Dedifferentiated amniotic fluid mesenchymal stem cell (primary cell): ENCODE measurements at regions not wholly inside any gene's neighbourhood (a gene's known extent, or its start where the extent isn't known, plus 50 kb on each side); places are given as distances from the start of the nearest gene placed in this dataset.

ENCODE experiments used
- DNase-seq: peaks from one replicate; pipeline ENCODE4 v3.0.0-alpha.2; 2016; ENCODE audit errors: extremely low spot score

- DNase-seq, result no peak
Observed at GRCh38 chr1:87682565-87682964, 353.9 kb downstream of the LMO4 start.

GRCh38 chr1:87683196-87683956 is 354.7 kb downstream of the LMO4 start:
- DNase-seq, result no peak

DNA sequence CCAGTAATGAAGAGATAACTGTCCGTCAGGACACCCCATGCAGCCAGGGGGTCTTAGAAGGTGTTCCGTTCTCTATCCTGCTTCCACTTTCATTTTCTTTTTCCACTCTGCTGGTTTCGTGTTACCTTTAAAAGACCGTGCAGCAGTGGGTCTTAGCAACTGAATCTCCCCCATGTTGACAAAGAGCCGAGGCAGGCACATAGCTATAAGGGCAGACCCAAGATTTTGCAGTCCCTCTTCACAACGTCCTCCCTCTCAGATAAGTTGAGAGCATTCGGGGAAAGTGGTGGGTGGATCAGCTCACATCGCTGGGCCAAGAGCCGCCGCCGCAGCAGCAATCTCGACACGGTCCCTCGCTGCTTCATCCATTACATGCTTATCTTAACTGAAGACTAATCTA is 355.5 kb downstream of the LMO4 start:
- DNase-seq, result no peak

DNA sequence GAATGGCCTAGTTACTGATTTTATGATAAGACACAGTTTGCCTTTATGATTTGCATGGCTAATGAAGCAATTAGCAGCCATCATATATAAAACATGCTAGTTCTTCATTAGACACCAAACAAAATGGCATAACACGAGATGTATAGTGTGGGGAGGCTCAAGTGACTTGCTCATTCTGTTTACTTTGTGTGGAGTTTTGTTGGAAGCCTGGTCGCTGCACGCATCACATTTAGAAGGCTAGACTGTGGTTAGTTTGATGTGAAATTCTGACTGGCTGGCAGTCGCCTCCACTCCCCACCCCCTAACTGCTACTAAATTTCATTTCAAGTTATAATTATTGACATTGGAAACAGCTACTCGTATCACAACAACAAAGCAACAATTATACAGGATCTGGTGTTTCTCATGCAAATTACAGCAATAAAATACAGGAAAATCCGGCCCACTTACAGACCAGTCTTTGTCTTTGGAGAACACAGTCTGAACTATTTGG is 356.1 kb downstream of the LMO4 start:
- DNase-seq, result no peak

DNA sequence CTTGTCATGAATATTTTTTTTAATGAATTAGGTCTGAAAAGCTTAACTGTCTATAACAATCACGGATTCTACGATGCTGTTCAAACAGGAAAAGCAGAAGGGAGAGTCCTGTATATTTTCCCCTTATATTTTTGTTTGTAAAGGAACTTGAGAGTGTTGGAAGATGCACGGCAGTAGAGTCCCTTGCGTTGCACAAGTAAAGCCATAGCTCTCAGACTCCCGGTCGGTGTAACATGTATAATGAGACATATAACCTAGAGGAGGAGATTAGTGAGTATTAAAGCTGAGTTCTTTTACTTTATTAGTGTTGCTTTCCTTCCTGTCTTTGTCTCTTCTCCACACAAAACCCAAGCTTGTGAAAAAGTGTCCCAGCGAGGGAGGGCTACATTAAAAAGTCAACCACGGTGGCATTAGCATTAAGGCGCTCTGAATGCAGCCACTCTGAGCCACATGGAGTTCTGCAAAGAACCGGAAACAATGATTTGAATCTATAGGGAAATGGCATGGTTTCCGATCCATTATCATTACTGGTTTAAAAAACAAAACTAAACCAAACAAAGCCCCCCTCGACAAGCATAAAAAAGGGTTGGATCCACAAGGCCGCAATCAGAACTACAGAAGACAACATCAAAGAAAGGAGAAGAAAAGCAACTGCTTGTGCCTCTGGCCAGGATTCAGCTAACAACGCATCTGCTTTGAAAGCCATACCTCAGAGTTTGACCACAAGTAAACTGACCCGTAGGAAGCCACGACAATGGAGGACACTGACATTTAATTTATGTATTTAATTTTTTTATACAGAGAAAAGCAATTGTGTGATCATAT is 356.8 kb downstream of the LMO4 start:
- no peak for DNase-seq

- no peak for DNase-seq
Observed at GRCh38 chr1:87686136-87686495, 357.4 kb downstream of the LMO4 start.

- DNase-seq, result no peak
Observed at GRCh38 chr1:87686671-87687070, 358.0 kb downstream of the LMO4 start.

DNA sequence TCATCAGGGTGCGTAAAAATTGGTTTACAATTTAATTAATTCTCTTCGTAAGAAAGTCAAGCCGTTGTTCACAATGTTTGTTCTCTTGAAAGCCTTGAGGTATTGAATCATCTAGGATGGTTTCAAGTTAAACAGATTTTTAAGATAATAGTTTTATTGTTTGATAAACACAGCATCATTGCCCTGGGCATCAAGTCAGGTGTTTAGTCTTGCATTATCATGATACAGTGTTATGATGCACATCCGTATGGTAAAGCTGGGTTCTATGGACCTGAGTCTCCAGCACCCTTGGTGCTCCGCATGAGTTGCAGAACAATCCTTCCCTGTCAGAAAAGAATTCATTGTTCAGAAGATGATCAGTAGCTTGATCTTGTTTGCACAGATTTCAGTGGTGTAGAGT is 359.5 kb downstream of the LMO4 start:
- DNase-seq, result no peak

GRCh38 chr1:87689487-87689886 is 360.8 kb downstream of the LMO4 start:
- DNase-seq, result no peak

- no peak for DNase-seq
Observed at GRCh38 chr1:87696483-87696882, 367.8 kb downstream of the LMO4 start.

- no peak for DNase-seq
Observed at GRCh38 chr1:87702455-87702854, 373.8 kb downstream of the LMO4 start.

GRCh38 chr1:87705233-87705632 is 376.6 kb downstream of the LMO4 start:
- DNase-seq, result no peak

- no peak for DNase-seq
Observed at GRCh38 chr1:87706203-87706602, 377.5 kb downstream of the LMO4 start.

- no peak for DNase-seq
Observed at GRCh38 chr1:87706779-87707228, 378.1 kb downstream of the LMO4 start.

GRCh38 chr1:87707411-87707810 is 378.7 kb downstream of the LMO4 start:
- DNase-seq, result no peak

GRCh38 chr1:87712261-87713010 is 383.8 kb downstream of the LMO4 start:
- no peak for DNase-seq

GRCh38 chr1:87714278-87714677 is 385.6 kb downstream of the LMO4 start:
- no peak for DNase-seq

GRCh38 chr1:87715052-87715451 is 386.4 kb downstream of the LMO4 start:
- no peak for DNase-seq

DNA sequence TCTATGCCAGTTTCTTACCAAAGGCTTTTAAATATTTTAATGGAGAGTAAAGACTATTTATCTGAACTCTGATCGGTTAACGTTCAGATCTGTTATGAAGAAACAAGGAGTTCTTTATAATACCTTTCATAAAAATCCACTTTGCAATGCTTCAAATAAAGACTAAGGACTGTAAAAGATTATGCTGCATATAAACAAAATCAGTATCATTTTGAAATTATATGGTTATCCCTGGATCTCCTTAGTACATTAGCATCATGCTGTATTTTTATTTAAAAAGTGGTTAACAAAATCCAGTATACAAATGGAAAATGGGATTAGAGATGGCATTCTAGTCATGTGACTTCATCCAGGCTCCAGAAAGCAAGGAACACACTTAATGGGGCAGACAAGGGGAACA is 386.8 kb downstream of the LMO4 start:
- DNase-seq, result no peak

GRCh38 chr1:87717157-87717670 is 388.5 kb downstream of the LMO4 start:
- DNase-seq, result no peak

DNA sequence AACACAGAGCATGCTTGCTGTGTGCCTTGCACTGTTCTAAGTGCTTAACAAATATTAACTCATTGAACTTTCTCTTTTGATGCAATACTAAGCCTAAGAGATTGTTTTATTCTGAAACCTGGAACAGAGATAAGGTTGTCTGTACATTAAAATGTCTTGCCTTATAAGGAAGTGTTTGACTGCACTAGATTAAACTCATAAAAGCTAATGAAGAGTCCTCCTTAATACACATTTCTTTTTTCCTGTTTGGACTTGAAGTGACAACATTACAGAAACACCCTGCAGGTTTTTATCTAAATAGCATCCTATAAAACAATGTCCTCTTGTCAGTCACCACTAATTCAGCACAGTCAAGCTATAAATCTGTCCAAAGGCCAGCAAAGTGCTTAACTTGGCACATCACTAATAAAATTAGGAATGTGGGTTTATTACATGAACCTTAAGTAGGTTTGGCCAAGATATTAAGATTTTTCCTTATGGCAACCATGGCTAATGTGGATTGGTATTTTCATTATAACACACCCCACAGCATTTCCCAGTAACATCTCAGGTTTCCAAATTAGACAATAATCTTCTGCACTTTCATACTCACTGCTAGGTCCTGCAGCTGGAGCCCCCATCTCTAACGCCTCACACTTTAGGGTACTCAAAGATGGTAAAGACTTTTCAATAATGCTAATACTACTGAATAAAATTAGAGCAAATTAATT is 389.7 kb downstream of the LMO4 start:
- no peak for DNase-seq
